Ishikawa (cell line): ENCODE measurements at regions not wholly inside any gene's neighbourhood (a gene's known extent, or its start where the extent isn't known, plus 50 kb on each side); places are given as distances from the start of the nearest gene placed in this dataset.

Experiments
- CREB1 ChIP-seq: IDR thresholded peaks from 2 replicates; pipeline ENCODE4 v1.6.1; 2012; ENCODE audit warnings: low read depth
- EGR1 ChIP-seq: IDR thresholded peaks from 2 replicates; pipeline ENCODE4 v1.6.1; 2012
- EP300 ChIP-seq: IDR thresholded peaks from 2 replicates; pipeline ENCODE4 v1.6.1; 2012; ENCODE audit warnings: borderline replicate concordance
- MAX ChIP-seq: IDR thresholded peaks from 2 replicates; pipeline ENCODE4 v1.6.1; 2012
- RAD21 ChIP-seq: IDR thresholded peaks from 2 replicates; pipeline ENCODE4 v1.6.1; 2012; ENCODE audit warnings: low read depth
- YY1 ChIP-seq: IDR thresholded peaks from 2 replicates; pipeline ENCODE4 v1.6.1; 2012; ENCODE audit warnings: low read depth

GRCh38 chr6:14792118-14792955 lies 453.5 kb upstream of the JARID2 start:
- TF ChIP-seq RAD21 = no peak
- TF ChIP-seq CREB1 = no peak
- no peak for TF ChIP-seq YY1
- no peak for TF ChIP-seq EP300
- no peak for TF ChIP-seq MAX
- TF ChIP-seq EGR1 = no peak
